Colon (tissue), 2 donors: ENCODE measurements at regions not wholly inside any gene's neighbourhood (a gene's known extent, or its start where the extent isn't known, plus 50 kb on each side); places are given as distances from the start of the nearest gene placed in this dataset.

ENCODE experiments used
- FAIRE-seq: peaks from 2 replicates; lab custom pipeline; 2012; peaks lifted over from hg19 to GRCh38; lab: Jason Lieb, UNC
- donor health status: control.
- donor health status: control.

- no peak for FAIRE-seq
Measured at GRCh38 chr14:82138431-82138830, 604.8 kb upstream of the SEL1L start.

DNA sequence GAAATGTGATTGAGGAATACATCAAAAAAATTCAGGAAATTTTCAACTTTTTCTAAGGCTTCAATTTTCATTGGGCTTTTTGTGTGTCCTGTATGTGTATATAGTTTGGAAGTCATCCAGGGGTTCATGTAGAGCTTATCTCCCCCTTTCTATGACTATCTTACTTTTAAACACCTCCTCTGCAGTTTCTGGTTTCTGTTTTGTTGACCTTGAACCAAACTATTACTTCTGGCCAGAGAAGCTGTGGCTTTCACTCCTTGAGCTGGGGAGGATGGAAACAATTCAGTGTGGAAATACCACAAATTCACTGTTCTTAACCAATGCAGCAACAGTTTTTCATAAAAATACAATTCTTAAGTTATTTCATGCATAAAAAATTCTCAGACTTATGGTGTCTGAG, 613.2 kb upstream of the SEL1L start:
- FAIRE-seq: no peak

DNA sequence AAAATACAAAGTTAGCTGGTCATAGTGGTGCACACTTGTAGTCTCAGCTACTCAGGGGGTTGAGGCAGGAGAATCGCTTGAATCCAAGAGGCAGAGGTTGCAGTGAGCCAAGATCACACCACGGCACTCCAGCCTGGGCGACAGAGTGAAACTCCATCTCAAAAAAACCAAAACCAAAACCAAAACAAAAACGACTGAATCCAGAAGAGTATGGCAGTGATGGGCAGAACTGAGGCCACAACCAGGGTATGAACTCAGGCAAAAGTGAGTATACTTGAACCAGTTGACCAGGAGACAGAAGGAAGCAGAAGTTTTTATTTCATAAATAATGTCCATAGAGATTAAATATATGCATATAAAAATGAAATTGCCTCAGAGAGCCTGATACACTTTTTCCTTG, 620.0 kb upstream of the SEL1L start:
- no peak for FAIRE-seq

DNA sequence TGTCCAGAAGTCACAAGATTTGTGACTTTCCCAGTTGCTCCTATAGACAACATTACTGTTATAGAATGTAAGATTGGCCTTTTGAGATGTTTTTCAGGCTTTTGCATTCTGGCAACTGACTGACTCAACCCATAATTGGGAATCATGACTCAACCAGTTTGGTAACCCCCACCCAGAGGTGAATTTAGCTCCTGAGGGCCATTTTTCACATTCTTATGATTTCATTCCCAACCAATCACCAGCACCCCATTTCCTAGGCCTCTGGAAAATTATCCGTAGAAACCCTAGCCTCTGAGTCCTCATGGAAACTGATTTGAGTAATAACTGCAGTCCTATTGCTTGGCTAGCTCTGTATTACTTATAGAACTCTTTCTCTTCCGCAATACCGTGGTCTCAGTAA, 626.0 kb upstream of the SEL1L start:
- no peak for FAIRE-seq

DNA sequence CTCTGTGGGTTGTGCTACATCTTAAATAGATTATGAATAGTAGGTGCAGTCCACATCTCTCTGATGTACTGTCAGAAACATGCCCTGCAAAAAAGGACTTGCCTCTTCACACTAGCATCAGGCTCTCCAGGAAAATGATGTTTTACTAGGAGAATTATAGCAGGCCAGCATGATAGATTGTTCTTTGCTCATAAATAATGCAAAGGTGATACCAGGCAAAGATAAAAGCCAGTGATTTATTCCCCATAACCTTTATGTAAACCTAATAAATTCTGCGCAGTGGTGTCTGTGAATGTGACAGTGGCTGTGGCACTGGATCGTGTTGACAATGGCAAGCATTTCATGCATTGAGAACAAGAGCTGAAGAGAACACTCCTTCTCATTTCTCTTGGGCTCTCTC, 646.5 kb upstream of the SEL1L start:
- FAIRE-seq: no peak

GRCh38 chr14:82182646-82183045, 649.0 kb upstream of the SEL1L start:
- no peak for FAIRE-seq

DNA sequence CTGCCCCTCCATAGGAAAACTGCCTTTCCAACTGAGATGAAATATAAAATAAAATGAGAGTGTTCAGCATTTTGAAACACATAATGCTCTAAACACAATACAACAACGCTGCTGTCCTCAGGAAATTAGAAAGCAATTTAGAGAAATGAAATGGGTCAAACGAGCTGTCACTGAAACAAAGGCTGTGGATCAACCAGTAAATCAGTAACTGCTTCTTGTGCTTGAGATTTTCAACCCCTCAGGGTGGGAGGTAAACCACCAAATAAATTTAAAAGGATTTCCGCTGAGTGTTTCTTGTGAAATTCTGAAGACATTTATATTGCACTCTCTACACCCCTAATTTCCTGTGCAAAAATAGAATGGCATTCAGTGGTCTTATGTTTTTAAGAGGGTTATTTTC, 657.1 kb upstream of the SEL1L start:
- no peak for FAIRE-seq

GRCh38 chr14:82192387-82192786, 658.7 kb upstream of the SEL1L start:
- no peak for FAIRE-seq

- FAIRE-seq: no peak
Measured at GRCh38 chr14:82223276-82223675, 689.6 kb upstream of the SEL1L start.

DNA sequence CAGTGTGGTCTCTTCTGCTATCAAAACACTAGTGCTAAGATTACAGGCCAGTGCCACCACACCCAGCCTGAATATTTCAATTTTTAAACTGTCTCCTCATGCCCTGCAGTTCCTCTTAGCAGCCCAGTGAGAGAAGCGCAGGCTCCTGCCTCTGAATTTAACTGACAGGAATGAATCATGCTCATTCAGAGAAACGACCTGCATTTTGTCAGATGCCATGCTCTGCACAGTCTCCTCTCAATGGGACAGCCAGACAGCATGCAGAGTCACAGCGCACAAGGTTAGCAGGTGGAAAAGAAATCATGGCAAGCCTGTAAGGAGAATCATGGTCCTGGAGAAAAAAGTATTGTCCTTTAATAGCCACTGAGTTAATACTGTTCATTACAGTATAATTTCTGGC, 691.0 kb upstream of the SEL1L start:
- FAIRE-seq: no peak

GRCh38 chr14:82230748-82231147, 697.1 kb upstream of the SEL1L start:
- FAIRE-seq: no peak

- no peak for FAIRE-seq
Measured at GRCh38 chr14:82238649-82239048, 705.0 kb upstream of the SEL1L start.

- no peak for FAIRE-seq
Measured at GRCh38 chr14:82239223-82239622, 705.6 kb upstream of the SEL1L start.

GRCh38 chr14:82244791-82245190, 711.1 kb upstream of the SEL1L start:
- FAIRE-seq: no peak

DNA sequence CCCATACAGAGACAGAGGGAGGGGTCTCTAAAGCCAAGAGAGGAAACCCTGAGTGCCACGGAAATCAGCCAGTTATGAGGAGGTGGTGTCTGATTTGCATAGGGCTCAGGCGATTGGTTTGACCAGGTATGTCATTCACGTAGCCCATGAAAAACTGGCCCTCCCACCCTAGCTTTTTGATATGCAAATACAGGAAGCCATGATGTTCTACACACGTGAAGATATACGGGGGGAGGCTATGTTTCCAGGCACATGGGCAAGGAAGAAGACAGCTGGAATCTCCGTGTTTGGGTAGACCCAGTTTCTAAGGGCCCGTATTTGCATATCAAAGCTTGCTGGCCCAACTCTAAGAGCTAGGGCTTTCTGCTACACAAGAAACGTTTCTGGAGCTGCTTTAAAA, 717.8 kb upstream of the SEL1L start:
- no peak for FAIRE-seq

GRCh38 chr14:82270286-82270685, 736.6 kb upstream of the SEL1L start:
- no peak for FAIRE-seq

GRCh38 chr14:82298811-82299210, 765.2 kb upstream of the SEL1L start:
- no peak for FAIRE-seq

DNA sequence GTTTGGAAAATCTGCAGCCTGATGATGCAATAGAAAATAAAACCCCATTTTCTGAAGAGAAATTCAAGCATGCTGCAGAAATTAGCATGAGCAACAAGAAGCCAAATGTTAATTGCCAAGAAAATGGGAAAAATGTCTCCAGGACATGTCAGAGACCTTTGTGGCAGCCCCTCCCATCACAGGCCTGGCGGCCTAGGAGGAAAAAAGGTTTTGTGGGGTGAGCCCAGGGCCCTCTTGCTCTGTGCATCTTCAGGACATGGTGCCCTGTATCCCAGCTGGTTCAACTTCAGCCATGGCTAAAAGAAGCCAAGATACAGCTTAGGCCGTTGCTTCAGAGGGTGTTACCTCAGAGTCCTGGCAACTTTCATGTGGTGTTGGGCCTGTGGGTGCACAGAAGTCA, 775.5 kb upstream of the SEL1L start:
- FAIRE-seq: no peak

- no peak for FAIRE-seq
Measured at GRCh38 chr14:82313889-82314288, 780.2 kb upstream of the SEL1L start.

DNA sequence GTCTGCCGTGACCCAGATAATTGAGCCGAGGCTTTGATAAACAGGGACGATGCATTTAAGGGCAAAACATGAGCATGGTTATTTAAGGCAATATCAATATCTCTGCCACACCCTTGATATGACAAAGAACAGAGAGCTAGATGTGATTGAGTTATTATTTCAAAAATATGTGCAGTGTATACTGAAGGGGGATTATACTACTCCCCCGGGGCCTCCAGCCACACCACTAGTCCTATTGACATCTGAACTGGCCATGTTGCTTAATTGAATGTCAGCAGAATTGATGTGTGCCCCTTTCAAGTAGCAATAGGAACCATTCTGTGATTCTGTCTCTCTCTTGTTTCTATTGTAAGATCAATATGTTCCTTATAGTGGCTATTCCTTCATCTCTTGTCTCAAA, 794.8 kb upstream of the SEL1L start:
- no peak for FAIRE-seq

DNA sequence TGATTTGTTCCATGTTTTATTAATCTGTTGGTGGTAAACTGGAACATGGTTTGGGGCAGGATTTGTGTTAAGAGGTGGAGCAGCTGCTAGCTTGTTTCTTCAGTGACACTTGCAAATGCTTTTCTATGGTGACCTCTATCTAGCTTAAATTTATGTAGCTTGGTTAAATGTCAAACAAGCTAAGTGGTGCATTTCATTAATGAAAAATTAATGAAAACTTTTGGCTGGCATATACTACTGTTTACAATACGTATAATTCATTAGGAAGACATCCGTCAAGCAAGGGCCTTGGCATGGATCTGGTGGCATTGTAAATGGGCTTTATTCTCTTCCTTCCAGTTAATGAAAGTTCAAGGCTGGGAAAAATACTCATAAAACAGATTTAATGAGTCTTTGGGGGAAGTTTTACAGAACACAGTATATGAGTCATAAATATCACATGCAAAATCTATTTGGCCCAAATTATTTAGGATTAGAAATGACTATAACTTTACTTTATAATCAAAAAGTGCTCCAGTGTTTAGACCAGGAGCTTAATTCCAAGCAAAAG, 807.7 kb upstream of the SEL1L start:
- no peak for FAIRE-seq

- FAIRE-seq: peak; percentile 33
Measured at GRCh38 chr14:82342596-82342995, 808.9 kb upstream of the SEL1L start.

DNA sequence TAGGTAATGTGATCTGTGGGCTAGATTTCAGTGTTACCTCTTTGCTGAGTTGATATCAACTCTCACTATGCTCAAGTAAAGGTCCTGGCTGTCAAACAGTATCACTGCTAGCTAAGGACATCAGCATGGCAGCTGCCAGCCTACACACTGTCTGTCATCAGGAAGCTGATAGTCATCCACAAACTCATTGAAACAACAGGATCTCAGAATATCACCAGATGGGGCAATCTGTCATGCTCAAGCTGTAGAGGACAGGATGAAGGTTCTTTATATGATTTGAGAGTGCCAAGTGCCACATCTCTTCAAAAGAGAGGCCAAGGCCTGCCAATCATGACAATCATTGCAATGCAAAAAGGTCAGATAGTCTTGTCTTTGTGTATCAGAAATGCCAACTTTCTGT, 811.5 kb upstream of the SEL1L start:
- no peak for FAIRE-seq

DNA sequence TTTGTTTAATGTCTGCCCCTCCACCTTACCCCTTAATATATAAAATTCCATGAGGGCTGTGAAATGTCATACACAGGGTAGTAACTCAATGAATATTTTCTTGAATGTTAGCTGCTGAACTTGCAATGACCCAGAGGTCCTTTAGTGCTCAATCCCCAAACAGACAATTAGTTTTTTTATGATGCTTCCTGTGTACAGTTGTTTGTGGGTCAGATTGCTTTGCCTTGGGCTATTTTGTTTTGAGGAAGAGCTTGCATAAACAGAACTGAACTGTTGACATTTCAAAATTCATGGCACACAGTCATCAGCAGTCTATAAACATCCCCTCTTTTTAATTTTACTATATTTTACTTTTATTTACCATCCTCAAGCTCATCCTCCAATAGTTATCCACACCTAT, 820.5 kb upstream of the SEL1L start:
- no peak for FAIRE-seq

DNA sequence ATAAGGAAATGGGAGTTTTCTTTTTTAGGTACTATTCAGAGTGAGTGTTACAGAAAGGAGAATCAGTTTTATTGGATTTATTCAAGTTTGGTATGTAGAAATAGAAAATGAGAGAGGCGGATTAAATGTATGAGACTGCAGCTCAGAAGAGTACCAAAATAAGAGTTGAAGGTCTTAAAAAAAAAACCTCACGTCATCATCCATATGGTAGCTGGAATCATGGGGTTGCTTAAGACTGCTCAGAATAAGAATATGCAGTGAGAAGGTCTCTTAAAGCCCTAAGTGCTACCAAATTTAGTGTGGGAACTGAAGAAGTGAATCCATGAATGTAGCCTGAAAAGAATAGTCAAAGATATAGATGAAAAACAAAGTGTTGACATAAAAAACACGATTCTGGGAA, 825.5 kb upstream of the SEL1L start:
- FAIRE-seq: no peak
